Stimulated activated CD4-positive, alpha-beta T cell treated with anti-CD3 and anti-CD28 coated beads, Interleukin-2, amount 100 ng/mL, for 4 hours (primary cell): ENCODE measurements at regions not wholly inside any gene's neighbourhood (a gene's known extent, or its start where the extent isn't known, plus 50 kb on each side); places are given as distances from the start of the nearest gene placed in this dataset.

Source experiments
- DNase-seq: peaks from one replicate; pipeline ENCODE4 v3.0.0-alpha.2; 2020; ENCODE audit warnings: low read depth

GRCh38 chr6:110537208-110538123, 61.1 kb upstream of the SLC22A16 start:
- no peak for DNase-seq

DNA sequence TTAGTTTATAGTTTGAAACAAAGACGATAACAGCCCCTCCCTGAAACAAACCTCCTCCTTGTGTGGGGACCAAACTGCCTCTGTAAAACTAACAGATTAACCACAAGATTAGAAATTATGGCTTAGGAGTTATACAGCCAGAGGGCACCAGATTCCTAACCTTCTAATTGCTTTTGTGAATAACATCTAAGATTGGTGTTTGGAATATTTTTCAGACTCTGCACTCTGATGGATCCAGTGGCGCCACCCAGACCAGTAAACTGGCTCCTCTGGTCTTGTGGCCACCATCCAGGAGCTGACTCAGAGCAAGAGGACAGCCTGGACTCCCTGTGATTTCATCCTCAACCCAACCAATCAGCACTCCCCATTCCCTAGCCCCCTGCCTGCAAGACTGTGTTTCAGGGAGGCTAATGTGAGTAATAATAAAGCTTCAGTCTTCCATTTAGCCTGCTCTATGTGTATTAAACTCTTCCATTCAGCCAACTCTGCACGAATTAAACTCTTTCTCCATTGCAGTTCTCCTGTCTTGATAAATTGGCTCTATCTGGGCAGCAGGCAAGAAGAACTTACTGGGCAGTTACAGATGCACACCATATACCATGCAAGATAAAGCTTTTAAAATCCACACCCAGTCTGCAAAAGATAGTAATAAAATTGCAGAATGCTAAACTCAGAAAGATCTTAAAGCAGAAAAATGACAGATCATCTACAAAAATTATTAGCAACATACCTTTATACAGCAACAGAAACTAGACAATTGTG, 58.5 kb upstream of the SLC22A16 start:
- no peak for DNase-seq

GRCh38 chr6:110532431-110532830, 56.0 kb upstream of the SLC22A16 start:
- no peak for DNase-seq

- DNase-seq: no peak
These were observed 54.3 kb upstream of the SLC22A16 start for GRCh38 chr6:110530671-110531070.

- DNase-seq: no peak
These were observed 53.5 kb upstream of the SLC22A16 start for GRCh38 chr6:110529907-110530306.

GRCh38 chr6:110529355-110529754, 52.9 kb upstream of the SLC22A16 start:
- DNase-seq: no peak

- DNase-seq: no peak
These were observed 52.5 kb upstream of the SLC22A16 start for GRCh38 chr6:110528930-110529325.

GRCh38 chr6:110528101-110528929, 51.9 kb upstream of the SLC22A16 start:
- DNase-seq: peak; percentile 36

DNA sequence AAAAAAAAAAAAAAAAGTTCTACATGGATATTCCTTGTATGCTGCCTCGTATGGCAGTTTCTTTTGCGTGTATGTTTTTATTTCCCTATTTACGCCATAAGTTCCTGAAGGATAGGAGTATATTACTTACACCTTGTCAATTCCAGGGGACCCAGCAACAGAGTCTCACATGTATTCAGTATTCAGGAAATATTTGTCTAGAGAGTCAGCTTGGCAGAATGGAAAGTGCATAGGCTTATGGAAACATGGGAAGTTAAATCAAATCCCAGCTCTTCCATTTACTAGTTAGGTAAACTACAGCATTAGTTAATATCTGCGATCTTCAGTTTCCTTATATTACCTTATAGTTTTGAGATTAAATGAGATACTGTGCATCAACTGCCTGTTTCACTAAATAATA, 51.1 kb upstream of the SLC22A16 start:
- no peak for DNase-seq

DNA sequence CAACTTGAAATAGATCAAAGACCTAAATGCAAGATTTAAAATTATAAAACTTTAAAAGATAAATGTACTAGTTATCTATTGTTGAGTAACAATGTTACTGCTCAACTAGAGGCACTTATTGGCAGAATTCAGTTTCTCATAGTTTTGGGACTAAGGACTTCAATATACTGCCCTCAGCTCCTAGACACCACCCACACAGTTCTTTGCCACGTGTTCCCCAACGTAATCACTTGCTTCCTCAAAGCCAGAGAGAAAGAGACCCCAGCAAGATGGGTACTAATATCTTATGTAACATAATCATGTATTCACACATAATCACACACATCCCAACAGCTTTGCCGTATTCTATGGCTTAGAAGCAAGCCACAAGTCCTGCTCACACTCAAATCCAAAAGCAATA, 50.3 kb upstream of the SLC22A16 start:
- no peak for DNase-seq
